ENCODE measurements at regions not wholly inside any gene's neighbourhood (a gene's known extent, or its start where the extent isn't known, plus 50 kb on each side); places are given as distances from the start of the nearest gene placed in this dataset.

DNA sequence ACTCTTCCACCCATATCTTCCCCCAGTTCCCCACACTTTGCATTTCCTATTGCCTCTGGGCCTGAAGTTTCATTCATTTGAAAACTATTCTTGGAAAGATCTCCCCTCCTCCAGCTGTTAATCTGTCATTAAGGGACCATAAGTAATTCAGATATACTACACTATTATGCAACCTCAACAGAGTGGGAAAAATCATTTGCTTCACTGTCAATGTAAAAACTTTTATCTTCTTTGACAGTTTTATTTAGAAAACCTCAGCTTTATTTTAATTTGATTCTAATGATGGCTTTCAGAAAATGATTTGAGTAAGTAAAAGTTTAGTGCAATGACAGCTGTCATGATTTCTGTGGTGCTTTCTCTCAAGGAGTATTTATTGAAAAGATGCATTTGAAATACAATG, 435.3 kb upstream of the KCNMB2 start (continued):
- TF ChIP-seq, protein P1, sequence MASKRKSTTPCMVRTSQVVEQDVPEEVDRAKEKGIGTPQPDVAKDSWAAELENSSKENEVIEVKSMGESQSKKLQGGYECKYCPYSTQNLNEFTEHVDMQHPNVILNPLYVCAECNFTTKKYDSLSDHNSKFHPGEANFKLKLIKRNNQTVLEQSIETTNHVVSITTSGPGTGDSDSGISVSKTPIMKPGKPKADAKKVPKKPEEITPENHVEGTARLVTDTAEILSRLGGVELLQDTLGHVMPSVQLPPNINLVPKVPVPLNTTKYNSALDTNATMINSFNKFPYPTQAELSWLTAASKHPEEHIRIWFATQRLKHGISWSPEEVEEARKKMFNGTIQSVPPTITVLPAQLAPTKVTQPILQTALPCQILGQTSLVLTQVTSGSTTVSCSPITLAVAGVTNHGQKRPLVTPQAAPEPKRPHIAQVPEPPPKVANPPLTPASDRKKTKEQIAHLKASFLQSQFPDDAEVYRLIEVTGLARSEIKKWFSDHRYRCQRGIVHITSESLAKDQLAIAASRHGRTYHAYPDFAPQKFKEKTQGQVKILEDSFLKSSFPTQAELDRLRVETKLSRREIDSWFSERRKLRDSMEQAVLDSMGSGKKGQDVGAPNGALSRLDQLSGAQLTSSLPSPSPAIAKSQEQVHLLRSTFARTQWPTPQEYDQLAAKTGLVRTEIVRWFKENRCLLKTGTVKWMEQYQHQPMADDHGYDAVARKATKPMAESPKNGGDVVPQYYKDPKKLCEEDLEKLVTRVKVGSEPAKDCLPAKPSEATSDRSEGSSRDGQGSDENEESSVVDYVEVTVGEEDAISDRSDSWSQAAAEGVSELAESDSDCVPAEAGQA (IDR thresholded peaks at IDR 0.05; ENCODE audit: low read depth): no peak
- TF ChIP-seq, protein P1 (CRISPR knock-in tag; IDR thresholded peaks at IDR 0.05; ENCODE audit: borderline replicate concordance): no peak
- TF ChIP-seq NR2F2 (IDR thresholded peaks at IDR 0.05; ENCODE audit: borderline replicate concordance, low read depth) (no peak), NFKB2 (CRISPR knock-in tag; IDR thresholded peaks at IDR 0.05; ENCODE audit: borderline replicate concordance) (no peak), ZNF549 (CRISPR knock-in tag; IDR thresholded peaks at IDR 0.05) (no peak), DPF2 (CRISPR knock-in tag; IDR thresholded peaks at IDR 0.05; ENCODE audit: borderline replicate concordance, low read depth) (no peak), ZKSCAN5 (CRISPR knock-in tag; IDR thresholded peaks at IDR 0.05) (no peak), ZNF180 (CRISPR knock-in tag; IDR thresholded peaks at IDR 0.05; ENCODE audit: borderline replicate concordance, low read depth) (no peak), REPIN1 (CRISPR knock-in tag; IDR thresholded peaks at IDR 0.05; ENCODE audit: borderline replicate concordance, low read depth) (no peak), MTF1 (CRISPR knock-in tag; IDR thresholded peaks at IDR 0.05) (no peak)
